ENCODE measurements at regions not wholly inside any gene's neighbourhood (a gene's known extent, or its start where the extent isn't known, plus 50 kb on each side); places are given as distances from the start of the nearest gene placed in this dataset.

GRCh38 chr6:11833626-11834592 is 55.3 kb upstream of the ADTRP start:
- no peak for TF ChIP-seq CTCF (conservative IDR thresholded peaks at IDR 0.05; ENCODE audit: low read depth, low read length)
- no peak for DNase-seq (ENCODE audit: low read depth)
- H3K4me3 ChIP-seq (ENCODE audit: low read depth, low read length): no peak overlapping the region

GRCh38 chr6:11831653-11832052 is 53.0 kb upstream of the ADTRP start:
- no peak overlapping the region for H3K4me3 ChIP-seq (ENCODE audit: low read depth, low read length)
- TF ChIP-seq CTCF (conservative IDR thresholded peaks at IDR 0.05; ENCODE audit: low read depth, low read length): no peak
- DNase-seq (ENCODE audit: low read depth): no peak

DNA sequence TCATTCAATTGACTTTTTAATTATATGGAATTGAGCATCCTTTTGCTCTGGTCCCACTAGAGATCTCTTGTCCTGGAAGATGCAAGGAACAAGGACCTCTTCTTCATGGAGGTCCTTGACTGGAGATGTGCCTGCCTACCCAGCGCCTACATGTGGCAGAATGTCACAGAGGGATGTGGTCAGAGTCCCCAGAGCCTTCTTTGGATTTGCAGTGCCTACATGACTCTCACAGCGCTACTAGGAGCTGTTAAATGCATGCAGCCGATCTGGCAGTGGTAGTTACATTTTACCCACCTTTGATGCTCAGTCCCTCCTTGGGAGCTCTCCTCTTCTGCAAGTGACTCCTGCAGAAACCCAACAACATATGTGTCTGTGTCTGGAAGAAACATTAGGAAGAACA is 51.9 kb upstream of the ADTRP start:
- no peak for DNase-seq (ENCODE audit: low read depth)
- TF ChIP-seq CTCF (conservative IDR thresholded peaks at IDR 0.05; ENCODE audit: low read depth, low read length): no peak
- H3K4me3 ChIP-seq (ENCODE audit: low read depth, low read length): no peak overlapping the region

DNA sequence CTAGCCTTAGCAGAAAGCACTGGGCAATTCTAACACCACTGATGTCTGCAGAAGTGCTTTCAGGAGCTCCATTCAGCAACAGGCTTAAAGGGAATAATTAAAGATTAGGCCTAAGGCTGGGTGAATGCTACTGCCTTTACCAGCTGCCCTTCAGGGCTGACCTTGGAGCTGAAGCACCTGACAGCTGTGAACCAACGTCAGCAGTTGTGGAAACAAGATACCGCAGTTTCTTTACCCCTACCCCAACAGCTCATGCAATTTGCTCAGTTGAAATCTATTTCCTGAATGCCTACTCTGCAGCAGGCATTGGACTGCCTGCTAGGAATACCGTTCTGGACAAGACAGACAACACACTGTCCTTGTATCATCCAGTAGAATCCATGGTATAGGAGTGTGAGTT is 51.5 kb upstream of the ADTRP start:
- no peak for DNase-seq (ENCODE audit: low read depth)
- H3K4me3 ChIP-seq (ENCODE audit: low read depth, low read length): no peak overlapping the region
- no peak for TF ChIP-seq CTCF (conservative IDR thresholded peaks at IDR 0.05; ENCODE audit: low read depth, low read length)

- no peak for TF ChIP-seq CTCF (conservative IDR thresholded peaks at IDR 0.05; ENCODE audit: low read depth, low read length)
- DNase-seq (ENCODE audit: low read depth): no peak
- no peak overlapping the region for H3K4me3 ChIP-seq (ENCODE audit: low read depth, low read length)
Measured at GRCh38 chr6:11828262-11828870, 49.8 kb upstream of the ADTRP start.

All from choroid plexus epithelial cell (primary cell).